GM13976 (cell line): ENCODE measurements at regions not wholly inside any gene's neighbourhood (a gene's known extent, or its start where the extent isn't known, plus 50 kb on each side); places are given as distances from the start of the nearest gene placed in this dataset.

Source experiments
- DNase-seq: peaks from one replicate; pipeline ENCODE4 v3.0.0; 2012; ENCODE audit warnings: low spot score
- CTCF ChIP-seq: IDR thresholded peaks from 2 replicates; pipeline ENCODE4 v1.5.1; 2012; ENCODE audit warnings: borderline replicate concordance, mild to moderate bottlenecking; ENCODE audit not compliant: insufficient read depth; ENCODE audit errors: extremely low read depth, missing control alignments, control extremely low read depth
- in situ Hi-C: fragments of 300-500 bp; cut with MboI; formaldehyde crosslinking; loops from one replicate; pipeline ENCODE4 v1.12.0; 2022; ENCODE audit warnings: low sequenced_read_pairs, mixed read lengths, inconsistent platforms; ENCODE audit not compliant: unreplicated experiment

DNA sequence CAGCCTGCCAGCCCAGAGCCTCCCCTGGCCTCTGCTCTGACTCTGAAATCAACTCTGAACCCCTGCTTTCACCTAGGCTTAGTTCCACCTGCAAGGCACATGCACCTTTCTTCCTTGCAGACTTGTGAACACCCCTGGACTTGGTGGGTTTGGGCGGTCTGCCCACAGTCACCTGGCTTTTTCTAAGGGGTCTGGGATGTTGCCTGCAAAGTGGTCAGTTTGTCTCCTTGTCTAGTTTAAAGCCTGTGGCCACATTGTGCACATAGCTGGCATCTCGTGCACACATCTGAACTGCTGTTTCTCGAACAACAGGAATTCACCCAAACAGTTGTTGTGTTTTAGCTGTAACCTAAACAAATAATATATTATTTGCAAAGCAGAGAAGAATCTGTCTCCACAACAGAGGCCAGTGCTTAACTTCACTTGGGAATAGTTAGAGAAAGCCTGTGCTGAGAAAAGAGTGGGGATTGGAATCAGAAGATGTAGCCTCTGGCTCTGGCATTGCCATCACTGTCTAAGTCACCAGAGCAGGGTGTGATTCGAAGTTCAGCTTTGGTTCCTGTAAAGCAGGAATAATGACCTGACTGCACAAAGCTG is 108.5 kb downstream of the TMEM18 start:
- no peak for TF ChIP-seq CTCF
- DNase-seq: no peak
- in situ Hi-C loops: no loop called here

DNA sequence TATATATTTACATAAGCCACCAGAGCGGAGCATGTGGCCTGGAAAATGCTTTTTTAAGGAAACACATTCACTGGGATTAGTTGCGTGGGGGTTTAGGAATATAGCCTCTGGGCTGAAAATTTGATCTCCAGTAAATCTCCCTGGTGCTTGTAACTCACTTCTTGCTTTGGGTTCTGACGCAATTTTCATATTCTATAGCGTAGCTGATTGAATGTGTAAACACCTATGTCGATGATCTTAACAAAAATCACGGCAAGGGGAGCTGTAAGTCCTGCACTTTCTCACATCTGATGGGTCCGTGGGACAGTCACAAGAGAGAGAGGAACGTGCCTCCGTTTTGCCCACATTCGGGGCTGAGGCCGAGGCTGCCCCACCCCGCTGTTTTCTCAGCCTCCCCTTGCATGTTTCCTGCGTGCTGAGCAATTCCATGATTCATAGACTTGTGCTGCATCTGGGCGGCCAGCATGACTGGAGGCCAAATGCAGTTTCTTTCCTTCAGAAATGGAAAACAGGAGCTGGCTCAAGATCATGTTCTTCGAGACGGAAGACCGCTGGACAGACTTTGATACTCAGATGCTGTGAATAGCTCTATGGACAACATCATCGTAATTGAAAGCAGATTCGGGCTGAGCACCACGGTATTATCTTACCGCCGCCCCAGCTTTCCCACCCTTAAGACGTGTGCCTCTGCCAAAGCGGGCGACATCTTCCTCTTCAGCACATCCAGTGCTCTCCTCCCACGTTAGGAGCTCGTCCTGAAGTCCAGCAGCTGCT is 109.2 kb downstream of the TMEM18 start:
- DNase-seq: no peak
- TF ChIP-seq CTCF: no peak
- in situ Hi-C loops: no loop called here

GRCh38 chr2:567496-567864 is 109.7 kb downstream of the TMEM18 start:
- TF ChIP-seq CTCF: no peak
- DNase-seq: no peak
- in situ Hi-C loops: no loop called here

- in situ Hi-C loops: no loop called here
- TF ChIP-seq CTCF: no peak
- DNase-seq: no peak
Observed at GRCh38 chr2:566379-567313, 110.6 kb downstream of the TMEM18 start.

GRCh38 chr2:564471-565181 is 112.6 kb downstream of the TMEM18 start:
- in situ Hi-C loops: no loop called here
- no peak for TF ChIP-seq CTCF

DNA sequence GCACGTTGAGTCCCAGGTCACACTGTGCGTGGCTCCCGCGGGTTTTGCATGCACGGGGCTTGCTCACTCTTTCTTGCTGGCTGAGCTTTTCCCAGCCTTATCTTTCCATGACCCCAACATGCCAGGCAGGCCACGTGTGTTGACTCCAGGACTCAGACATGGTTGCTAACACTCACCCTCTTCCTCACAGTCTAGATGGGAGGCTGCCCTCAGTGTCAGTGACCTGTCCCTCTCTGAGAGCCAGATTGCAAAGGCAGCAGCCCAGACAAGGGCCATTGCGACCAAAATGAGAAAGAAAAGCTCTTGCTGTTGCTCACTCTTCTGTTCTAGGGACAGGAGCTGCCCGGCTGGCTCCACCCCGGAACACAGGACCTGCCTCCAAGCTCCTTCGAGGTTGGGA is 113.7 kb downstream of the TMEM18 start:
- in situ Hi-C loops: no loop called here
- no peak for DNase-seq
- no peak for TF ChIP-seq CTCF

More at GRCh38 chr2:564471-565181, 112.6 kb downstream of the TMEM18 start:
- DNase-seq: no peak
